ENCODE measurements at regions not wholly inside any gene's neighbourhood (a gene's known extent, or its start where the extent isn't known, plus 50 kb on each side); places are given as distances from the start of the nearest gene placed in this dataset.

- no peaks in the 10 kb centered on the region for H3K36me3 Mint-ChIP-seq (ENCODE audit: low read depth)
- H3K27me3 Mint-ChIP-seq (ENCODE audit: low read depth): peaks cover 4% of the 10 kb centered on the region
- H3K4me1 Mint-ChIP-seq: peaks cover 5% of the 10 kb centered on the region
- no peaks in the 10 kb centered on the region for H3K9me3 Mint-ChIP-seq
- no peak overlapping the region for H3K4me3 Mint-ChIP-seq
- TF ChIP-seq CTCF (IDR thresholded peaks at IDR 0.05; ENCODE audit: unreplicated experiment in 3 of 3): peak; percentile 36 to 55 (median 46)
- H3K27ac Mint-ChIP-seq: no peak overlapping the region
These were observed 79.3 kb upstream of the ALDH1L1 start for GRCh38 chr3:126259411-126260391.

- Mint-ChIP-seq H3K4me1 (peaks cover 5% of the 10 kb centered on the region), H3K9me3 (no peaks in the 10 kb centered on the region), H3K27ac (no peak overlapping the region), H3K27me3 (ENCODE audit: low read depth) (peaks cover 4% of the 10 kb centered on the region), H3K4me3 (no peak overlapping the region), H3K36me3 (ENCODE audit: low read depth) (no peaks in the 10 kb centered on the region)
- TF ChIP-seq CTCF (IDR thresholded peaks at IDR 0.05; ENCODE audit: unreplicated experiment in 3 of 3): no peak
These were observed 78.3 kb upstream of the ALDH1L1 start for GRCh38 chr3:126258670-126259069.

- Mint-ChIP-seq H3K4me3 (no peak overlapping the region), H3K9me3 (no peaks in the 10 kb centered on the region), H3K4me1 (peaks cover 5% of the 10 kb centered on the region), H3K36me3 (ENCODE audit: low read depth) (no peaks in the 10 kb centered on the region), H3K27me3 (ENCODE audit: low read depth) (peaks cover 4% of the 10 kb centered on the region), H3K27ac (no peak overlapping the region)
- no peak for TF ChIP-seq CTCF (IDR thresholded peaks at IDR 0.05; ENCODE audit: unreplicated experiment in 3 of 3)
These were observed 77.6 kb upstream of the ALDH1L1 start for GRCh38 chr3:126257984-126258383.

GRCh38 chr3:126257174-126257573 is 76.8 kb upstream of the ALDH1L1 start:
- Mint-ChIP-seq H3K4me1 (peaks cover 5% of the 10 kb centered on the region), H3K36me3 (ENCODE audit: low read depth) (no peaks in the 10 kb centered on the region)
- no peak for TF ChIP-seq CTCF (IDR thresholded peaks at IDR 0.05; ENCODE audit: unreplicated experiment in 3 of 3)

GRCh38 chr3:126256251-126256650 is 75.9 kb upstream of the ALDH1L1 start:
- TF ChIP-seq CTCF (IDR thresholded peaks at IDR 0.05; ENCODE audit: unreplicated experiment in 3 of 3): no peak
- Mint-ChIP-seq H3K4me1 (no peaks in the 10 kb centered on the region), H3K27ac (no peak overlapping the region), H3K4me3 (no peak overlapping the region), H3K36me3 (ENCODE audit: low read depth) (no peaks in the 10 kb centered on the region), H3K9me3 (no peaks in the 10 kb centered on the region), H3K27me3 (ENCODE audit: low read depth) (peaks cover 4% of the 10 kb centered on the region)

More at GRCh38 chr3:126257174-126257573, 76.8 kb upstream of the ALDH1L1 start:
- Mint-ChIP-seq H3K27me3 (ENCODE audit: low read depth) (peaks cover 4% of the 10 kb centered on the region), H3K27ac (no peak overlapping the region), H3K9me3 (no peaks in the 10 kb centered on the region), H3K4me3 (no peak overlapping the region)
